Activated naive CD4-positive, alpha-beta T cell treated with anti-CD3 and anti-CD28 coated beads, Interleukin-2, amount 10 ng/mL, durations not matched to agents 7 days and 5 days (primary cell): ENCODE measurements at regions not wholly inside any gene's neighbourhood (a gene's known extent, or its start where the extent isn't known, plus 50 kb on each side); places are given as distances from the start of the nearest gene placed in this dataset.

Experiments
- CTCF ChIA-PET: fragments of 350-600 bp; sonication (Branson Sonifier 250); formaldehyde crosslinking; loops from one replicate; lab custom pipeline; 2021; ENCODE audit warnings: antibody characterized with exemption; lab: Charles Lee
- DNase-seq: peaks from one replicate; pipeline ENCODE4 v3.0.0-alpha.2; 2020
- H3K27ac Mint-ChIP-seq: one replicate; pipeline ENCODE4 v1.8.0; 2021; ENCODE audit warnings: mild to moderate bottlenecking, moderate library complexity, mixed read lengths
- H3K27me3 Mint-ChIP-seq: one replicate; pipeline ENCODE4 v1.8.0; 2021; ENCODE audit warnings: mild to moderate bottlenecking, mixed read lengths
- H3K36me3 Mint-ChIP-seq: one replicate; pipeline ENCODE4 v1.8.0; 2021; ENCODE audit warnings: mixed read lengths
- H3K4me1 Mint-ChIP-seq: one replicate; pipeline ENCODE4 v1.8.0; 2021; ENCODE audit warnings: mixed read lengths
- H3K4me3 Mint-ChIP-seq: one replicate; pipeline ENCODE4 v1.8.0; 2021; ENCODE audit warnings: mild to moderate bottlenecking, moderate library complexity, mixed read lengths
- H3K9me3 Mint-ChIP-seq: one replicate; pipeline ENCODE4 v1.8.0; 2021; ENCODE audit warnings: mixed read lengths

- H3K36me3 Mint-ChIP-seq = no peaks in the 10 kb centered on the region
- no peak overlapping the region for H3K27ac Mint-ChIP-seq
- no peak for DNase-seq
- no peaks in the 10 kb centered on the region for H3K9me3 Mint-ChIP-seq
- H3K27me3 Mint-ChIP-seq = no peaks in the 10 kb centered on the region
- H3K4me3 Mint-ChIP-seq = no peak overlapping the region
- CTCF ChIA-PET = no interaction called here
- H3K4me1 Mint-ChIP-seq = no peaks in the 10 kb centered on the region
These were observed 280.0 kb upstream of the RASGEF1B start for GRCh38 chr4:81751531-81752289.

- CTCF ChIA-PET = interaction anchor here (1.8 kb wide), 1 partner anchor 341 kb away, joined by 4 read pairs; no protein-coding TSS in a partner anchor
- H3K27ac Mint-ChIP-seq = no peak overlapping the region
- H3K9me3 Mint-ChIP-seq = no peaks in the 10 kb centered on the region
- no peak for DNase-seq
- H3K4me3 Mint-ChIP-seq = no peak overlapping the region
- H3K36me3 Mint-ChIP-seq = no peaks in the 10 kb centered on the region
- H3K27me3 Mint-ChIP-seq = no peaks in the 10 kb centered on the region
- H3K4me1 Mint-ChIP-seq = no peaks in the 10 kb centered on the region
These were observed 275.7 kb upstream of the RASGEF1B start for GRCh38 chr4:81747242-81747930.

DNA sequence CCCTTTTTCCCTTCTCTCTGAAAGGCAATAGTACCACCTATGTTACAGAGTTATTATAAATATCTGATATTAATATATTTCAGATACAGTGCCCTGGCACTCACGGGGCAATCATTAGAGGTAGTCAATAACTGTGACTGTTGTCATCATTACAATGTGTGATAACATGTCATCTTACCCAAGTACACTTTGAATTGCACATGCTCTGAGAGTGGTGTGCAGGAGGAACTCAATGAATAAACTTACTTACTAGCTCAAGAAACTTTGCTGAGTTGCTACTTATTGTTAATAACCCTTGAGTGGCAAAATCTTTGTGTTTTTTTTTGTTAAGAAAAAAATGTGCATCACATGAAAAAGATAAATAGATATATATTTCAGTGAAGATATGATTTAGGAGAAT lies 275.1 kb upstream of the RASGEF1B start:
- CTCF ChIA-PET = no interaction called here
- H3K27me3 Mint-ChIP-seq = no peaks in the 10 kb centered on the region
- DNase-seq = no peak
- H3K27ac Mint-ChIP-seq = no peak overlapping the region
- no peaks in the 10 kb centered on the region for H3K9me3 Mint-ChIP-seq
- no peaks in the 10 kb centered on the region for H3K36me3 Mint-ChIP-seq
- no peaks in the 10 kb centered on the region for H3K4me1 Mint-ChIP-seq
- H3K4me3 Mint-ChIP-seq = no peak overlapping the region

GRCh38 chr4:81746071-81746470 lies 274.4 kb upstream of the RASGEF1B start:
- H3K27me3 Mint-ChIP-seq = no peaks in the 10 kb centered on the region
- H3K27ac Mint-ChIP-seq = no peak overlapping the region
- CTCF ChIA-PET = no interaction called here
- no peak overlapping the region for H3K4me3 Mint-ChIP-seq
- H3K9me3 Mint-ChIP-seq = no peaks in the 10 kb centered on the region
- H3K4me1 Mint-ChIP-seq = no peaks in the 10 kb centered on the region
- H3K36me3 Mint-ChIP-seq = no peaks in the 10 kb centered on the region
- DNase-seq = no peak

DNA sequence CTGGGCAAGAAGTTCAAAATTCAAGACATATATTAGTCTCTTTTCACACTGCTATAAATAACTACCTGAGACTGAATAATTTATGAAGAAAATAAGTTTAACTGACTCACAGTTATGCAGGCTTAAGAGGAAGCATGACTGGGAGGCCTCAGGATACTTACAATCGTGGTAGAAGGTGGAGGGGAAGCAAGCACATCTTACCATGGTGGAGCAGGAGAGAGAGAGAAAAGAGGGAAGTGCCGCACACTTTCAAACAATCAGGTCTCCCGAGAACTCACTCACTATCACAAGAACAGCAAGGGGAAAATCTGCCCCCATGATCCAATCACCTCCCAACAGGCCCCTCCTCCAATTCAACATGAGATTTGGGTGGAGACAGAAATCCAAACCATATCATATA lies 273.3 kb upstream of the RASGEF1B start:
- no peaks in the 10 kb centered on the region for H3K4me1 Mint-ChIP-seq
- H3K27ac Mint-ChIP-seq = no peak overlapping the region
- CTCF ChIA-PET = no interaction called here
- H3K4me3 Mint-ChIP-seq = no peak overlapping the region
- H3K36me3 Mint-ChIP-seq = no peaks in the 10 kb centered on the region
- no peaks in the 10 kb centered on the region for H3K9me3 Mint-ChIP-seq
- DNase-seq = no peak
- no peaks in the 10 kb centered on the region for H3K27me3 Mint-ChIP-seq

DNA sequence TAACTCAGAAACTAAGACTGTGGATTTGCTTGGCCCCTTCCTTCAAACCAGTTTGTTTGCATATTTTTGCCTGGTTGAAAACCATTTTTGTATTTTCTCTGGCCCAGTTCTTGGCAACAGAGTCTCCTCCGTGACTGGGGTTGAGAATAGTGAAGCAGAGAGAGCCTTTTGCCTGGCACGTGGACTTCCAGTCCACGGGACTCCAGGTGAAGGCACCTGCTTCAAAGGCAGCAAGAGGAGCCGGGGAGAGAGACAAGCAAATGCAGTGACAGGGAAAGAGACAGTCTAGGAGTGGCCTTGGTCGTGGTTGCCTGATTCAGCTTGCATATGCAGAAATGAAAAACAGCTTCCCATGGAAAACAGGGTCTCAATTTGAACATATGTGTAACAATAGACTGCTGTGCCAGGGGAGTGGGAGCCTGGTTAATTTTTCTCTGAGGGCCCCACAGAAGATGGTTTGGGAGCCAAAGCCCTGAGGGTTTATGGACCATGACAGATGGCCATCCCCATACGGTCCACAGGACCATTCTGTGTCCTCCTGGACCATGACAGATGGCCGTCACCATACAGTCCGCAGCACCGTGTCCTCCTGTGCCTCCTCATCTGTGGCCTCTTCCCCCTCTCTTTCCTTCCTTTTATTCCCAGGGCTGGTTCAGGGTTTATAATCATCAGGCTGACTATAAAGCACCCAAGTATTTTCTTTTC lies 272.2 kb upstream of the RASGEF1B start:
- Mint-ChIP-seq H3K27me3 (no peaks in the 10 kb centered on the region), H3K36me3 (no peaks in the 10 kb centered on the region), H3K4me3 (no peak overlapping the region), H3K4me1 (no peaks in the 10 kb centered on the region), H3K27ac (no peak overlapping the region), H3K9me3 (no peaks in the 10 kb centered on the region)
- CTCF ChIA-PET = interaction anchor here (0.9 kb wide), 1 partner anchor 9 kb away, joined by 3 read pairs; no protein-coding TSS in a partner anchor
- DNase-seq = no peak

DNA sequence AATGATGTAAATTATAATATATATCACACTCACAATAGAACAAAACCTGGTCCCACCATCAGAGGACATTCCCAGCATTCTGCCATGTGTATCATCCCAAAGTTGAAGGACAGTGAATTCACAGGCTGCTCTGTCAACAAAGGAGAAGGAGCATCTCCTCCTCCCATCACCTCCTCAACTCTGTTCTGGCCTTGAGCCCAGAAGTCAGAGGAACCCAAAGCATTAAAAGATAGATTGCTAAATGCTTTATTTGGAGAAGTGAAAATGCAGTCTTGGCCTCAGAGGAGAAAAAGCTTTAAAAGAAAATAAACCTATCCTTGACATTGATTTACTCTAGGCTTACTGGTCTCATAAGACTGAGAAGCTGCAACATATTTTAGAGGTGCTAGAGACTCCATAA lies 268.8 kb upstream of the RASGEF1B start:
- Mint-ChIP-seq H3K27ac (no peak overlapping the region), H3K36me3 (no peaks in the 10 kb centered on the region), H3K9me3 (no peaks in the 10 kb centered on the region), H3K27me3 (peaks cover 7% of the 10 kb centered on the region), H3K4me1 (no peaks in the 10 kb centered on the region), H3K4me3 (no peak overlapping the region)
- no peak for DNase-seq
- CTCF ChIA-PET = no interaction called here

GRCh38 chr4:81738891-81739290 lies 267.2 kb upstream of the RASGEF1B start:
- no peaks in the 10 kb centered on the region for H3K4me1 Mint-ChIP-seq
- no peak overlapping the region for H3K4me3 Mint-ChIP-seq
- DNase-seq = no peak
- peaks cover 7% of the 10 kb centered on the region for H3K27me3 Mint-ChIP-seq
- no peak overlapping the region for H3K27ac Mint-ChIP-seq
- no peaks in the 10 kb centered on the region for H3K36me3 Mint-ChIP-seq
- CTCF ChIA-PET = no interaction called here
- H3K9me3 Mint-ChIP-seq = no peaks in the 10 kb centered on the region

DNA sequence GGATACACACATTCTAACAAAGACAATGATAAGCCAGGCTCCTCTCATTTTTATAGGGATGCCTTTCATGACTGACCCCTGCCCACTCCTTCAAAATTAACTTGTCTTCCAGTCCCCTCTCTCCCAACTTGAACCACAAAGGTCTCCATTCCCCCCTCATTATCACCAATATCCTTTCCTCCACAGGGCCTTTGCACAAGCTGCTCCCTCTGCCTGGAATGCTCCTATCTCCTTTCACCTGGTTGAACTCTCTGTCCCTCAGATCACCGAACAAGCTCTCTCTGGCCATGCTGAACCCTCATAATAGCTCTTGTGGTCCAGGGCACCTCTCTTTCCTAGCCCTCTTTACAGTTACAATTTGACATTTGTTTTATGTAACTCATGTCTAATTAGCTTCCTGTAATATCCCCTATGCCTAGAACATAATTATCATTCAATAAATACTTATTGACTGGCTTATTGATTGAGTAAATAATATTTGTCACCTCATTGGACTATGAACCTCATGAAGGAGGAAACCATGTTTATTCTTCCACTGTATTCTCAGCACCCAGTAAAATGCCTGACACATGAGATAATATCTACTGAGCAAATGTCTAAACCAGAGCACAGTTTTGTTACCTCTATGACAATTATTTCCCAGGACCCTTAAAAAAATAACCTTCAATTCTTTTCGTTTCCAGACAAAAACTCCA lies 266.3 kb upstream of the RASGEF1B start:
- no peak for DNase-seq

DNA sequence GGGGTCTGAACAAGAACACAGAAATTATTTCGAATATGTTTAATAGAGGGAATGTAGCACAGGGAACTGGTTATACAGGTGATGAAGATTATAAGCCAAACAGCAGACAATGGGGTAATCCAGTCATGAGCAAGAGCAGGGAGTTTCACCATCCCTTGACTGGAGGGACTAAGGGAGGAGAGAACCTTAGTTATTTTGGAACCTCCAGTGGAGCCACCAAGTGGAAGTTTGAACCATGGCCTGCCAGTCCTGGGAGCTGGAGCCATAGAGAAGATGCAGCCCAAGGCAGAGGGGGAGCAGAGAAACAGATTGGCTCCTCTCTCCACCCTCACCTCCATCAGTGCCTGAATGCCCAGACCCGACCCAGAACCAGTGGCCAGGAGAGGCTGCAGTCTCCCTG lies 264.6 kb upstream of the RASGEF1B start:
- H3K27ac Mint-ChIP-seq = no peak overlapping the region
- H3K27me3 Mint-ChIP-seq = peaks cover 7% of the 10 kb centered on the region
- H3K4me1 Mint-ChIP-seq = no peaks in the 10 kb centered on the region
- H3K36me3 Mint-ChIP-seq = no peaks in the 10 kb centered on the region
- CTCF ChIA-PET = no interaction called here
- no peaks in the 10 kb centered on the region for H3K9me3 Mint-ChIP-seq
- DNase-seq = no peak
- no peak overlapping the region for H3K4me3 Mint-ChIP-seq

More for the DNA sequence above, 266.3 kb upstream of the RASGEF1B start:
- Mint-ChIP-seq H3K4me3 (no peak overlapping the region), H3K4me1 (no peaks in the 10 kb centered on the region), H3K9me3 (no peaks in the 10 kb centered on the region), H3K36me3 (no peaks in the 10 kb centered on the region), H3K27me3 (peaks cover 7% of the 10 kb centered on the region), H3K27ac (no peak overlapping the region)
- CTCF ChIA-PET = no interaction called here

GRCh38 chr4:81732980-81733379 lies 261.3 kb upstream of the RASGEF1B start:
- Mint-ChIP-seq H3K27ac (no peak overlapping the region), H3K36me3 (no peaks in the 10 kb centered on the region), H3K4me1 (no peaks in the 10 kb centered on the region), H3K4me3 (no peak overlapping the region), H3K9me3 (no peaks in the 10 kb centered on the region), H3K27me3 (peaks cover 10% of the 10 kb centered on the region)
- CTCF ChIA-PET = no interaction called here
- DNase-seq = no peak

DNA sequence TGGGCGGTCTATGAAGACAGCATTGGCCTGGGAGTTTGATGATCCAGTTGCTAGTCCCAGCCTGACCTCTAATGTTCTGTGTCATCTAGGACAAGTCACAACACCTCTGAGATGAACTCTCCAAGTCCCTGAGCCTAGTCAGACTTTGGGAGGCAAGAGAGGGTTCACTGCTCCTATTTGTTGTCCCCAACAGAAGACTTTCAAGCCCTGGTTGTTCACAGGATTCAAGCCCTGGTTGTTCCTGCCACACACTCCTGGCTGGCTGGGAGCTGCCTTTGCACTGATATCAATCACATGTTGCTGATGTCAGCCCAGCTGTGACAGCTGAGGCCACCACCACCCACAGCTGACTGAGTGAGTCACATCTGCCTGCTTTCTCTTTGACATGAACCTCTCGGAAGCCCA lies 253.2 kb upstream of the RASGEF1B start:
- H3K27me3 Mint-ChIP-seq = peaks cover 8% of the 10 kb centered on the region
- H3K27ac Mint-ChIP-seq = no peak overlapping the region
- CTCF ChIA-PET = interaction anchor here (0.7 to 1.2 kb wide), 2 partner anchors 119 to 570 kb away, joined by 3 read pairs; no protein-coding TSS in a partner anchor
- no peaks in the 10 kb centered on the region for H3K9me3 Mint-ChIP-seq
- no peaks in the 10 kb centered on the region for H3K36me3 Mint-ChIP-seq
- H3K4me3 Mint-ChIP-seq = no peak overlapping the region
- H3K4me1 Mint-ChIP-seq = no peaks in the 10 kb centered on the region
- peak; percentile 41 for DNase-seq

- Mint-ChIP-seq H3K27ac (no peak overlapping the region), H3K36me3 (no peaks in the 10 kb centered on the region), H3K9me3 (no peaks in the 10 kb centered on the region), H3K4me3 (no peak overlapping the region), H3K4me1 (no peaks in the 10 kb centered on the region), H3K27me3 (peaks cover 8% of the 10 kb centered on the region)
- DNase-seq = no peak
- CTCF ChIA-PET = interaction anchor here (0.7 to 1.2 kb wide), 3 partner anchors 100 to 571 kb away, joined by 3 to 4 read pairs (median 3); no protein-coding TSS in a partner anchor
These were observed 252.3 kb upstream of the RASGEF1B start for GRCh38 chr4:81723927-81724587.
